T-helper 9 cell (primary cell): ENCODE measurements at regions not wholly inside any gene's neighbourhood (a gene's known extent, or its start where the extent isn't known, plus 50 kb on each side); places are given as distances from the start of the nearest gene placed in this dataset.

Source experiments
- DNase-seq: peaks from one replicate; pipeline ENCODE4 v3.0.0-alpha.2; 2020

- DNase-seq = no peak
These were observed 274.4 kb downstream of the NFKBIZ start for GRCh38 chr3:102123590-102124190.

- no peak for DNase-seq
These were observed 275.0 kb downstream of the NFKBIZ start for GRCh38 chr3:102124282-102124681.

- DNase-seq = no peak
These were observed 275.4 kb downstream of the NFKBIZ start for GRCh38 chr3:102124704-102125103.

- DNase-seq = no peak
These were observed 276.1 kb downstream of the NFKBIZ start for GRCh38 chr3:102125197-102125993.

GRCh38 chr3:102125994-102126368, 276.7 kb downstream of the NFKBIZ start:
- no peak for DNase-seq

GRCh38 chr3:102129760-102130608, 280.7 kb downstream of the NFKBIZ start:
- DNase-seq = no peak

GRCh38 chr3:102132370-102132769, 283.1 kb downstream of the NFKBIZ start:
- no peak for DNase-seq

- no peak for DNase-seq
These were observed 284.1 kb downstream of the NFKBIZ start for GRCh38 chr3:102133376-102133775.

GRCh38 chr3:102135316-102135715, 286.0 kb downstream of the NFKBIZ start:
- DNase-seq = no peak

GRCh38 chr3:102136183-102136582, 286.9 kb downstream of the NFKBIZ start:
- DNase-seq = no peak

GRCh38 chr3:102140116-102140515, 290.8 kb downstream of the NFKBIZ start:
- no peak for DNase-seq

- DNase-seq = no peak
These were observed 292.0 kb downstream of the NFKBIZ start for GRCh38 chr3:102141096-102141927.

GRCh38 chr3:102141928-102142239, 292.6 kb downstream of the NFKBIZ start:
- DNase-seq = no peak

GRCh38 chr3:102142379-102143060, 292.3 kb upstream of the ZPLD1 start:
- no peak for DNase-seq

GRCh38 chr3:102143536-102143935, 291.3 kb upstream of the ZPLD1 start:
- DNase-seq = no peak

- DNase-seq = no peak
These were observed 290.8 kb upstream of the ZPLD1 start for GRCh38 chr3:102144063-102144462.

GRCh38 chr3:102148598-102149337, 286.0 kb upstream of the ZPLD1 start:
- no peak for DNase-seq

GRCh38 chr3:102151935-102152334, 282.9 kb upstream of the ZPLD1 start:
- no peak for DNase-seq

- DNase-seq = no peak
These were observed 278.4 kb upstream of the ZPLD1 start for GRCh38 chr3:102156426-102156825.

- no peak for DNase-seq
These were observed 276.6 kb upstream of the ZPLD1 start for GRCh38 chr3:102158080-102158740.
